GM12878 (cell line): ENCODE measurements at regions not wholly inside any gene's neighbourhood (a gene's known extent, or its start where the extent isn't known, plus 50 kb on each side); places are given as distances from the start of the nearest gene placed in this dataset.

Experiments
- ATAC-seq: fragments of 200-7000 bp; cut with Tn5 transposase; 3 replicates; pipeline ENCODE4 v1.9.1; 2020; ENCODE audit warnings: mild to moderate bottlenecking, moderate library complexity
- BruUV-seq: library from RNA; stranded (reverse); fragments of 400-500 nt; replicated peaks from 2 replicates; lab custom pipeline; 2021; lab: Mats Ljungman, UMichigan
- CTCF ChIA-PET: fragments of 300-600 bp; sonication (Branson Sonifier 250); formaldehyde crosslinking; extraction: SDS; loops from one replicate; lab custom pipeline; 2021; ENCODE audit warnings: inconsistent platforms; lab: Yijun Ruan, JAX
- POLR2A ChIA-PET: fragments of 350-600 bp; formaldehyde crosslinking; extraction: SDS; loops from one replicate; lab custom pipeline; 2021; ENCODE audit warnings: inconsistent platforms; lab: Charles Lee
- RAD21 ChIA-PET: fragments of 300-600 bp; sonication (Branson Sonifier 250); formaldehyde crosslinking; loops from one replicate; lab custom pipeline; 2023; ENCODE audit warnings: antibody characterized with exemption; ENCODE audit not compliant: unreplicated experiment; lab: Charles Lee
- SMC1A ChIA-PET: fragments of 300-600 bp; sonication (Branson Sonifier 250); formaldehyde crosslinking; loops from one replicate; lab custom pipeline; 2023; ENCODE audit not compliant: unreplicated experiment, uncharacterized antibody; lab: Charles Lee
- DNase-seq: peaks from one replicate; pipeline ENCODE4 v3.0.0-alpha.2; 2011; ENCODE audit warnings: low read depth, low spot score
- FAIRE-seq: peaks from 3 replicates; lab custom pipeline; 2011; peaks lifted over from hg19 to GRCh38; lab: Jason Lieb, UNC
- H2AFZ ChIP-seq: 2 replicates; pipeline ENCODE4 v1.6.0; 2011; ENCODE audit warnings: low read depth, low read length, control low read depth; ENCODE audit not compliant: control insufficient read depth
- H3K27ac ChIP-seq: 2 replicates; pipeline ENCODE4 v1.5.1; 2011; ENCODE audit warnings: control low read depth; ENCODE audit not compliant: control insufficient read depth, insufficient read depth
- H3K27me3 ChIP-seq, 2 experiments: replicated peaks in 1 of 2; 2 replicates each; pipeline versions ENCODE4 v1.6.0 to v1.6.1; 2011; ENCODE audit warnings: low read length in 1 of 2; ENCODE audit not compliant: control insufficient read depth in 2 of 2, insufficient read depth in 2 of 2
- H3K36me3 ChIP-seq, 2 experiments: 2 replicates each; pipeline ENCODE4 v1.5.1; 2011; ENCODE audit warnings: low read length in 1 of 2; ENCODE audit not compliant: control insufficient read depth in 2 of 2, insufficient read depth in 2 of 2
- H3K4me1 ChIP-seq: 2 replicates; pipeline ENCODE4 v1.6.1; 2011; ENCODE audit warnings: mild to moderate bottlenecking, low read length, moderate library complexity, mixed read lengths; ENCODE audit not compliant: control insufficient read depth, insufficient read depth
- H3K4me2 ChIP-seq: 2 replicates; pipeline ENCODE4 v1.6.0; 2011; ENCODE audit warnings: control low read depth; ENCODE audit not compliant: control insufficient read depth, insufficient read depth
- H3K4me3 ChIP-seq: fragments of 200-600 bp; sonication (generic); 2 replicates; pipeline ENCODE4 v1.5.1; 2016
- H3K79me2 ChIP-seq: 2 replicates; pipeline ENCODE4 v1.6.0; 2011; ENCODE audit warnings: low read length; ENCODE audit not compliant: control insufficient read depth, insufficient read depth
- H3K9ac ChIP-seq: 2 replicates; pipeline ENCODE4 v1.8.0; 2011; ENCODE audit warnings: low read length, control low read depth, mixed read lengths; ENCODE audit not compliant: control insufficient read depth, insufficient read depth
- H3K9me3 ChIP-seq: replicated peaks from 3 replicates; pipeline ENCODE4 v1.5.1; 2011; ENCODE audit warnings: mild to moderate bottlenecking, low read length; ENCODE audit not compliant: control insufficient read depth, insufficient read depth
- H4K20me1 ChIP-seq: 2 replicates; pipeline ENCODE4 v1.6.0; 2011; ENCODE audit not compliant: control insufficient read depth, insufficient read depth
- EED ChIP-seq: sonication (generic); IDR thresholded peaks from 2 replicates; pipeline ENCODE4 v1.6.1; 2016; ENCODE audit warnings: antibody characterized with exemption, low read depth
- FOXM1 ChIP-seq: IDR thresholded peaks from 2 replicates; pipeline ENCODE4 v1.6.1; 2012; ENCODE audit warnings: low read depth, mild to moderate bottlenecking, inconsistent platforms, low read length, moderate library complexity
- IRF4 ChIP-seq: IDR thresholded peaks from 2 replicates; pipeline ENCODE4 v1.6.1; 2011; ENCODE audit warnings: low read depth, low read length
- JUNB ChIP-seq: IDR thresholded peaks from 2 replicates; pipeline ENCODE4 v1.6.1; 2016; ENCODE audit warnings: antibody characterized with exemption, mild to moderate bottlenecking
- KAT2A ChIP-seq: conservative IDR thresholded peaks from 2 replicates; pipeline ENCODE4 v1.6.1; 2011; ENCODE audit warnings: low read depth, low read length; ENCODE audit not compliant: control insufficient read depth
- POLR2AphosphoS2 ChIP-seq: IDR thresholded peaks from 2 replicates; pipeline ENCODE4 v1.6.1; 2011; ENCODE audit warnings: low read depth, mild to moderate bottlenecking, low read length, improper control_type of control experiment, moderate library complexity
- POLR2AphosphoS5 ChIP-seq: IDR thresholded peaks from 2 replicates; pipeline ENCODE4 v1.6.1; 2011; ENCODE audit warnings: mild to moderate bottlenecking, low read length, inconsistent platforms
- RAD51 ChIP-seq: fragments of 450-650 bp; IDR thresholded peaks from 2 replicates; pipeline ENCODE4 v1.6.1; 2016; ENCODE audit warnings: moderate library complexity, mild to moderate bottlenecking, inconsistent platforms
- RFX5 ChIP-seq: IDR thresholded peaks from 2 replicates; pipeline ENCODE4 v1.6.1; 2011; ENCODE audit warnings: low read depth, low read length, improper control_type of control experiment
- SMARCA5 ChIP-seq: fragments of 450-650 bp; IDR thresholded peaks from 2 replicates; pipeline ENCODE4 v1.6.1; 2017; ENCODE audit warnings: mild to moderate bottlenecking
- STAT3 ChIP-seq: IDR thresholded peaks from 2 replicates; pipeline ENCODE4 v1.6.1; 2011; ENCODE audit warnings: low read depth, low read length, improper control_type of control experiment
- WRNIP1 ChIP-seq: IDR thresholded peaks from 2 replicates; pipeline ENCODE4 v1.6.1; 2011; ENCODE audit warnings: low read depth, low read length, improper control_type of control experiment, borderline replicate concordance
- ZNF207 ChIP-seq: fragments of 450-650 bp; IDR thresholded peaks from 2 replicates; pipeline ENCODE4 v1.6.1; 2014; ENCODE audit warnings: antibody characterized with exemption, mild to moderate bottlenecking, borderline replicate concordance
- ZNF24 ChIP-seq: fragments of 450-650 bp; IDR thresholded peaks from 2 replicates; pipeline ENCODE4 v1.6.1; 2017; ENCODE audit warnings: antibody characterized with exemption, mild to moderate bottlenecking
- WGBS: methylation state at CpG from one replicate; pipeline ENCODE4 v1.1.6; 2016; ENCODE audit warnings: low lambda C conversion rate; ENCODE audit not compliant: insufficient replicate concordance, insufficient coverage; ENCODE audit errors: missing lambda C conversion rate; 5-methylcytosine and 5-hydroxymethylcytosine counted together
- in situ Hi-C: fragments of 300-500 bp; cut with MboI; formaldehyde crosslinking; loops from 9 replicates; pipeline ENCODE4 v1.14.3; 2018; ENCODE audit warnings: mixed read lengths
- intact Hi-C: fragments of 100-400 bp; cut with micrococcal nuclease; formaldehyde crosslinking; loops from one replicate; pipeline ENCODE4 v1.14.2; 2022; ENCODE audit not compliant: unreplicated experiment

DNA sequence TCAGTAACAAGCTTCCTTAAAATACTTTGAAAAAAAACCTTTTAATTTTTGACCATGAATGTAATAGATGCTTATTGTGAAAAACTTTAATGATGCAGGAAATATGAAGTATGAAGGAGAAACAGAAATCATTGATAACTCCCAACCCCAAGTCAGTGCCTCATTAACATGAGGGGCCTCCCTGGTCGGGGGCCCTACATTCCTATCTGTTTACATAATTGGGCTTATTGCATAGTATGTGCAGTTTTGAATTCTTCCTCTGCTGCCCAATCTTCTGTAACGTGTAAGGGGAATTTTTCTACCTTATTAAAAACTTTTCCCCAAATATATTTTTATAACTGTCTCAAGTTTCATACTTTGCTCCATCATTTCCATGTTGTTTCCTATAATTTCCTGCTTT lies 63.0 kb downstream of the SLC25A47 start:
- WGBS, result 30% methylated on average over 2 of the region's 2 CpGs
- Histone ChIP-seq H3K4me2 (no peak overlapping the region), H3K27me3 (no peaks in the 10 kb centered on the region), H4K20me1 (no peaks in the 10 kb centered on the region), H3K9ac (no peak overlapping the region), H2AFZ (no peak overlapping the region), H3K4me3 (no peak overlapping the region), H3K4me1 (no peaks in the 10 kb centered on the region), H3K36me3 (no peaks in the 10 kb centered on the region), H3K79me2 (no peaks in the 10 kb centered on the region), H3K9me3 (no peaks in the 10 kb centered on the region), H3K27ac (no peak overlapping the region)
- SMC1A ChIA-PET, result interaction anchor here (0.6 to 5.7 kb wide), 6 partner anchors 54 to 267 kb away, joined by 3 to 95 read pairs (median 4); no protein-coding TSS in a partner anchor
- TF ChIP-seq WRNIP1, result no peak
- TF ChIP-seq RFX5, result no peak
- no peak for TF ChIP-seq ZNF24
- no peak for TF ChIP-seq IRF4
- no peak for TF ChIP-seq SMARCA5
- no peak for TF ChIP-seq POLR2AphosphoS2
- no peak for TF ChIP-seq POLR2AphosphoS5
- TF ChIP-seq RAD51, result no peak
- TF ChIP-seq EED, result no peak
- no peak for TF ChIP-seq FOXM1
- TF ChIP-seq STAT3, result no peak
- TF ChIP-seq JUNB, result no peak
- TF ChIP-seq ZNF207, result no peak
- TF ChIP-seq KAT2A, result no peak
- ATAC-seq, result no peak
- FAIRE-seq, result no peak
- BruUV-seq, result no TSS peak
- intact Hi-C loops (loop anchor here (10.0 kb wide), 1 partner anchor 1239 kb away; no protein-coding TSS in a partner anchor), in situ Hi-C loops (no loop called here)
- RAD21 ChIA-PET, result interaction anchor here (1.3 to 6.3 kb wide), 5 partner anchors 10 to 276 kb away, joined by 3 to 93 read pairs (median 4); no protein-coding TSS in a partner anchor
- CTCF ChIA-PET, result interaction anchor here (1.0 to 11.5 kb wide), 13 partner anchors 9 to 397 kb away, joined by 3 to 241 read pairs (median 5); partner anchors contain the start of gene WDR25
- POLR2A ChIA-PET, result no interaction called here
- no peak for DNase-seq
